ENCODE measurements at regions not wholly inside any gene's neighbourhood (a gene's known extent, or its start where the extent isn't known, plus 50 kb on each side); places are given as distances from the start of the nearest gene placed in this dataset.

DNA sequence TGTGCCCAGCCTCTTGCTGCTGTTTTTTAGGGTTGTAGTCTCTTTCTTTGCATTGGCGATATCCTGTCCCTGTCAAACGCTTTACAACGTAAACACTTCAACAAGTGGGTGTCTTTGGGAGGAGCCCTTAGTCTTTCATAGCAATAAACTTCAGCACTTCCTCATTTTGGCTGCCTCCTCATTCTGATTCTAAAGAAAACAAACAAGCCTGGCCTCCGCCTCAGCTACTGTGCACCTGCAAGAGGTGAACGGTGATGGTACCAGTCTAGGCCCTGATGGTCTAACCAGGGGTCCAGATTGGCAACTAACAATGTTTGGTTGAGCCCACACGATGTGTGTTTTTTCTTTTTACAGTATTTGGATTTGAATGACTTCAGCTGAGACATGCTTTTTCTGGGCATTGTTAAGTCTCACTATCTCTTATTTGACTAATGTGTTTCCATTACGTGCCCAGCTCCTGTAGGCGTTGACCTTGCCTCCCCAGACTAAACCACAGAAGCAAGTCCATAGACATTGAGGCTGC, 53.2 kb upstream of the CUL3 start:
- H2AFZ ChIP-seq (ENCODE audit: low read depth, low read length), result no peak overlapping the region
- intact Hi-C loops (cut with micrococcal nuclease) (no loop called here), dilution Hi-C loops (cut with MboI; ENCODE audit: extremely low pct_ligation_motif_present, low sequenced_read_pairs) (no loop called here)
- H3K4me1 ChIP-seq (ENCODE audit: control insufficient read depth, extremely low read depth, insufficient read depth, low read length), result no peaks in the 10 kb centered on the region
- H4K20me1 ChIP-seq (replicated peaks; ENCODE audit: control insufficient read depth, extremely low read depth, insufficient read depth, low read length), result no peaks in the 10 kb centered on the region
- DNase-seq (ENCODE audit: low read depth, low spot score), result no peak
- no peak overlapping the region for H3K9ac ChIP-seq (replicated peaks; ENCODE audit: extremely low read depth, insufficient read depth, low read length)
- POLR2A ChIA-PET, result no interaction called here
- H3K27ac ChIP-seq (ENCODE audit: insufficient read depth, low read depth, low read length), result no peak overlapping the region
- peaks cover 2 to 8% of the 10 kb centered on the region in 2 experiments for H3K27me3 ChIP-seq (ENCODE audit: control insufficient read depth in 2 of 2, insufficient read depth in 2 of 2, low read length in 2 of 2)
- no peak overlapping the region for H3K4me3 ChIP-seq (replicated peaks in 1 of 3; ENCODE audit: insufficient read depth in 1 of 3, low read depth in 1 of 3, low read length in 3 of 3)
- H3K9me1 ChIP-seq (replicated peaks; ENCODE audit: control insufficient read depth, extremely low read depth, insufficient read depth, low read length), result no peaks in the 10 kb centered on the region
- H3K9me3 ChIP-seq (replicated peaks; ENCODE audit: control insufficient read depth, insufficient read depth, low read length), result no peaks in the 10 kb centered on the region
- no peaks in the 10 kb centered on the region for H3K36me3 ChIP-seq (ENCODE audit: control insufficient read depth in 2 of 2, extremely low read depth in 1 of 2, insufficient read depth in 2 of 2, low read length in 2 of 2)
- no peak overlapping the region for H3K4me2 ChIP-seq (ENCODE audit: insufficient read depth, low read length)
- no peaks in the 10 kb centered on the region for H3K79me2 ChIP-seq (ENCODE audit: control insufficient read depth, insufficient read depth, low read length)
- no peak for FAIRE-seq
- TF ChIP-seq CTCF (IDR thresholded peaks at IDR 0.05; ENCODE audit: extremely low read depth in 1 of 2, insufficient read depth in 1 of 2, low read depth in 1 of 2, low read length in 2 of 2) (no peak), POLR2AphosphoS5 (IDR thresholded peaks at IDR 0.05; ENCODE audit: insufficient read depth, low read depth, low read length) (no peak), FOS (IDR thresholded peaks at IDR 0.05; ENCODE audit: borderline replicate concordance, insufficient read depth, low read length) (no peak), POLR2A (IDR thresholded peaks at IDR 0.05; ENCODE audit: low read depth, low read length) (no peak), EZH2 (IDR thresholded peaks at IDR 0.05; ENCODE audit: borderline replicate concordance, low read depth, low read length, severe bottlenecking) (no peak), MYC (IDR thresholded peaks at IDR 0.05; ENCODE audit: low read depth, low read length) (no peak), GATA2 (IDR thresholded peaks at IDR 0.05; ENCODE audit: insufficient read depth, insufficient read length, low read depth, low read length) (no peak), JUN (IDR thresholded peaks at IDR 0.05; ENCODE audit: borderline replicate concordance, insufficient read depth, insufficient read length, low read depth) (no peak)
- TF ChIP-seq, protein P1, sequence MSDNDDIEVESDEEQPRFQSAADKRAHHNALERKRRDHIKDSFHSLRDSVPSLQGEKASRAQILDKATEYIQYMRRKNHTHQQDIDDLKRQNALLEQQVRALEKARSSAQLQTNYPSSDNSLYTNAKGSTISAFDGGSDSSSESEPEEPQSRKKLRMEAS (IDR thresholded peaks at IDR 0.05; ENCODE audit: insufficient read depth, insufficient read length), result no peak
- CTCF ChIA-PET, result interaction anchor here (0.6 kb wide), 1 partner anchor 642 kb away, joined by 3 read pairs; no protein-coding TSS in a partner anchor
- BruUV-seq (replicated peaks), result no TSS peak
